B cell (primary cell): ENCODE measurements at regions not wholly inside any gene's neighbourhood (a gene's known extent, or its start where the extent isn't known, plus 50 kb on each side); places are given as distances from the start of the nearest gene placed in this dataset.

ENCODE experiments used
- ATAC-seq: fragments of 200-7000 bp; cut with Tn5 transposase; one replicate; pipeline ENCODE4 v1.10.0; 2021; ENCODE audit warnings: low read depth, mild to moderate bottlenecking, moderate number of reproducible peaks, moderate library complexity
- CTCF ChIA-PET: fragments of 350-600 bp; sonication (Branson Sonifier 250); formaldehyde crosslinking; loops from one replicate; lab custom pipeline; 2021; ENCODE audit warnings: antibody characterized with exemption, inconsistent platforms; lab: Charles Lee
- POLR2A ChIA-PET: fragments of 350-600 bp; sonication (Branson Sonifier 250); formaldehyde crosslinking; loops from one replicate; lab custom pipeline; 2021; ENCODE audit warnings: antibody characterized with exemption; lab: Charles Lee
- DNase-seq: peaks from one replicate; pipeline ENCODE4 v3.0.0; 2013
- H2AFZ ChIP-seq: 2 replicates; pipeline ENCODE4 v1.6.1; 2012; ENCODE audit warnings: mild to moderate bottlenecking, low read depth, low read length; ENCODE audit not compliant: insufficient read depth, poor library complexity, severe bottlenecking
- H3K27ac ChIP-seq, 2 donors: 1 replicate in 1 of 2; 2 replicates in 1 of 2; pipeline ENCODE4 v1.5.1; 2012 to 2013; ENCODE audit warnings: low read length in 2 of 2, mild to moderate bottlenecking in 2 of 2, moderate library complexity in 1 of 2
- H3K27me3 ChIP-seq, 4 experiments: fragments of 200-600 bp in 1 of 4; sonication (generic) in 1 of 4; replicated peaks in 1 of 4; 1 replicate in 2 of 4; 2 replicates in 2 of 4; pipeline versions ENCODE4 v1.6.1 to v1.7.0; 2013 to 2016; ENCODE audit warnings: low read length in 3 of 4, mild to moderate bottlenecking in 2 of 4, mixed read lengths in 1 of 4, moderate library complexity in 1 of 4; ENCODE audit not compliant: insufficient read depth in 4 of 4, control insufficient read depth in 3 of 4; ENCODE audit errors: control extremely low read depth in 1 of 4
- H3K36me3 ChIP-seq, 2 experiments: replicated peaks in 1 of 2; 1 replicate in 1 of 2; 2 replicates in 1 of 2; pipeline versions ENCODE4 v1.6.1 to v1.7.1; 2013; ENCODE audit warnings: low read length in 1 of 2; ENCODE audit not compliant: insufficient read depth in 2 of 2, control insufficient read depth in 1 of 2; ENCODE audit errors: control extremely low read depth in 1 of 2, extremely low read depth in 1 of 2
- H3K4me1 ChIP-seq, 2 donors: fragments of 200-600 bp in 1 of 2; sonication (generic) in 1 of 2; 1 replicate in 1 of 2; 2 replicates in 1 of 2; pipeline versions ENCODE4 v1.5.1 to v1.6.1; 2013 to 2017; ENCODE audit warnings: low read length in 2 of 2; ENCODE audit not compliant: control insufficient read depth in 2 of 2, insufficient read depth in 2 of 2
- H3K4me2 ChIP-seq: replicated peaks from 2 replicates; pipeline ENCODE3; 2012; ENCODE audit warnings: mild to moderate bottlenecking, low read depth, low read length; ENCODE audit not compliant: poor library complexity, severe bottlenecking
- H3K4me3 ChIP-seq, 5 experiments: fragments of 200-600 bp in 1 of 5; sonication (generic) in 1 of 5; 1 replicate in 3 of 5; 2 replicates in 2 of 5; pipeline versions ENCODE4 v1.5.1 to v1.7.0; 2011 to 2016; ENCODE audit warnings: low read length in 4 of 5, mild to moderate bottlenecking in 4 of 5, low read depth in 2 of 5, control low read depth in 1 of 5, moderate library complexity in 1 of 5; ENCODE audit not compliant: insufficient read depth in 1 of 5; ENCODE audit errors: control extremely low read depth in 1 of 5, extremely low read depth in 1 of 5
- H3K79me2 ChIP-seq: fragments of 200-600 bp; sonication (generic); one replicate; pipeline ENCODE4 v1.6.0; 2016; ENCODE audit warnings: low read length; ENCODE audit not compliant: control insufficient read depth, insufficient read depth
- H3K9ac ChIP-seq: fragments of 200-600 bp; sonication (generic); 2 replicates; pipeline ENCODE4 v1.6.1; 2017; ENCODE audit warnings: mild to moderate bottlenecking, low read length, moderate library complexity
- H3K9me3 ChIP-seq, 3 donors: one replicate each; pipeline versions ENCODE4 v1.6.1 to v1.7.1; 2013; ENCODE audit warnings: low read length in 2 of 3; ENCODE audit not compliant: control insufficient read depth in 2 of 3, insufficient read depth in 1 of 3; ENCODE audit errors: control extremely low read depth in 1 of 3
- H4K20me1 ChIP-seq: 2 replicates; pipeline ENCODE4 v1.6.0; 2012; ENCODE audit warnings: mild to moderate bottlenecking, low read length; ENCODE audit not compliant: insufficient read depth, control insufficient read depth, poor library complexity, severe bottlenecking
- H3K27ac Mint-ChIP-seq: one replicate; pipeline ENCODE4 v1.8.0; 2021; ENCODE audit warnings: mixed read lengths
- H3K27me3 Mint-ChIP-seq: one replicate; pipeline ENCODE4 v1.8.0; 2021; ENCODE audit warnings: mixed read lengths
- H3K4me1 Mint-ChIP-seq: one replicate; pipeline ENCODE4 v1.8.0; 2021; ENCODE audit warnings: mixed read lengths
- H3K4me3 Mint-ChIP-seq: one replicate; pipeline ENCODE4 v1.8.0; 2021; ENCODE audit warnings: mixed read lengths
- H3K9me3 Mint-ChIP-seq: one replicate; pipeline ENCODE4 v1.8.0; 2022; ENCODE audit warnings: mixed read lengths; ENCODE audit not compliant: insufficient read depth
- CTCF ChIP-seq: fragments of 200-600 bp; IDR thresholded peaks from one replicate; pipeline ENCODE4 v1.8.0; 2022; ENCODE audit warnings: antibody characterized with exemption, mild to moderate bottlenecking
- EZH2 ChIP-seq: IDR thresholded peaks from 2 replicates; pipeline ENCODE4 v1.6.1; 2012; ENCODE audit warnings: borderline replicate concordance, low read depth, mild to moderate bottlenecking, moderate library complexity, low read length; ENCODE audit not compliant: insufficient read depth, poor library complexity, severe bottlenecking
- WGBS: methylation state at CpG from one replicate; pipeline ENCODE4 v1.1.5; 2013; ENCODE audit warnings: missing lambda C conversion rate; ENCODE audit not compliant: insufficient coverage; 5-methylcytosine and 5-hydroxymethylcytosine counted together
- intact Hi-C: fragments of 100-400 bp; cut with micrococcal nuclease; formaldehyde crosslinking; loops from one replicate; pipeline ENCODE4 v1.10.0; 2022

GRCh38 chr2:41320491-41320890, 727.3 kb upstream of the PKDCC start:
- no peaks in the 10 kb centered on the region for H3K27me3 ChIP-seq
- 91% methylated on average over 4 of the region's 5 CpGs for WGBS
- Mint-ChIP-seq H3K4me1 (no peaks in the 10 kb centered on the region), H3K9me3 (no peaks in the 10 kb centered on the region), H3K27me3 (no peaks in the 10 kb centered on the region), H3K4me3 (no peak overlapping the region), H3K27ac (no peak overlapping the region)
- H3K27ac ChIP-seq: no peak overlapping the region
- H3K4me2 ChIP-seq: no peak overlapping the region
- ATAC-seq (no peak), DNase-seq (no peak)
- H3K79me2 ChIP-seq: no peaks in the 10 kb centered on the region
- no peak overlapping the region for H3K9ac ChIP-seq
- TF ChIP-seq CTCF: no peak
- TF ChIP-seq EZH2: no peak
- CTCF ChIA-PET: no interaction called here
- POLR2A ChIA-PET: no interaction called here
- H2AFZ ChIP-seq: no peak overlapping the region
- no peaks in the 10 kb centered on the region for H3K36me3 ChIP-seq
- H3K4me1 ChIP-seq: no peaks in the 10 kb centered on the region
- no peaks in the 10 kb centered on the region for H4K20me1 ChIP-seq
- H3K9me3 ChIP-seq: no peaks in the 10 kb centered on the region
- intact Hi-C loops: no loop called here
- H3K4me3 ChIP-seq: no peak overlapping the region

GRCh38 chr2:41321351-41321750, 726.5 kb upstream of the PKDCC start:
- H3K4me2 ChIP-seq: no peak overlapping the region
- H3K79me2 ChIP-seq: no peaks in the 10 kb centered on the region
- no peak overlapping the region for H3K9ac ChIP-seq
- ChIA-PET POLR2A (no interaction called here), CTCF (no interaction called here)
- H3K4me1 ChIP-seq: no peaks in the 10 kb centered on the region
- no peaks in the 10 kb centered on the region for H3K27me3 Mint-ChIP-seq
- no peak overlapping the region for H3K27ac ChIP-seq
- TF ChIP-seq EZH2 (no peak), CTCF (no peak)
- H3K27me3 ChIP-seq: no peaks in the 10 kb centered on the region
- DNase-seq: no peak
- H3K36me3 ChIP-seq: no peaks in the 10 kb centered on the region
- H3K4me1 Mint-ChIP-seq: no peaks in the 10 kb centered on the region
- no peak overlapping the region for H3K27ac Mint-ChIP-seq
- no peak overlapping the region for H3K4me3 ChIP-seq
- no peak for ATAC-seq
- no peak overlapping the region for H3K4me3 Mint-ChIP-seq
- no peaks in the 10 kb centered on the region for H4K20me1 ChIP-seq
- H2AFZ ChIP-seq: no peak overlapping the region
- intact Hi-C loops: no loop called here
- no peaks in the 10 kb centered on the region for H3K9me3 ChIP-seq
- no peaks in the 10 kb centered on the region for H3K9me3 Mint-ChIP-seq
